ENCODE measurements at regions not wholly inside any gene's neighbourhood (a gene's known extent, or its start where the extent isn't known, plus 50 kb on each side); places are given as distances from the start of the nearest gene placed in this dataset.

GRCh38 chr1:14420686-14421085 is 177.8 kb upstream of the KAZN start:
- no peak for DNase-seq (ENCODE audit: low read depth, low spot score)
- Mint-ChIP-seq H3K4me3 (no peak overlapping the region), H3K4me1 (no peaks in the 10 kb centered on the region), H3K27ac (ENCODE audit: unreplicated experiment) (no peak overlapping the region), H3K9me3 (no peaks in the 10 kb centered on the region), H3K36me3 (ENCODE audit: low read depth) (no peaks in the 10 kb centered on the region), H3K27me3 (ENCODE audit: low read depth) (no peaks in the 10 kb centered on the region)
- no peak for TF ChIP-seq CTCF (conservative IDR thresholded peaks at IDR 0.05)

GRCh38 chr1:14421295-14421976 is 177.0 kb upstream of the KAZN start:
- no peaks in the 10 kb centered on the region for H3K4me1 Mint-ChIP-seq
- no peaks in the 10 kb centered on the region for H3K36me3 Mint-ChIP-seq (ENCODE audit: low read depth)
- DNase-seq (ENCODE audit: low read depth, low spot score) = no peak
- peak overlapping the region; percentile 75 for H3K27ac Mint-ChIP-seq (ENCODE audit: unreplicated experiment)
- no peaks in the 10 kb centered on the region for H3K27me3 Mint-ChIP-seq (ENCODE audit: low read depth)
- no peak for TF ChIP-seq CTCF (conservative IDR thresholded peaks at IDR 0.05)
- peaks cover 3% of the 10 kb centered on the region for H3K9me3 Mint-ChIP-seq
- no peak overlapping the region for H3K4me3 Mint-ChIP-seq

GRCh38 chr1:14421977-14422609 is 176.4 kb upstream of the KAZN start:
- Mint-ChIP-seq H3K9me3 (peaks cover 3% of the 10 kb centered on the region), H3K27ac (ENCODE audit: unreplicated experiment) (peak overlapping the region; percentile 75)

GRCh38 chr1:14424325-14425002 is 174.0 kb upstream of the KAZN start:
- Mint-ChIP-seq H3K36me3 (ENCODE audit: low read depth) (no peaks in the 10 kb centered on the region), H3K27ac (ENCODE audit: unreplicated experiment) (no peak overlapping the region), H3K9me3 (peaks cover 3% of the 10 kb centered on the region), H3K4me1 (no peaks in the 10 kb centered on the region), H3K27me3 (ENCODE audit: low read depth) (no peaks in the 10 kb centered on the region), H3K4me3 (no peak overlapping the region)
- no peak for DNase-seq (ENCODE audit: low read depth, low spot score)
- no peak for TF ChIP-seq CTCF (conservative IDR thresholded peaks at IDR 0.05)

More at GRCh38 chr1:14421977-14422609, 176.4 kb upstream of the KAZN start:
- no peaks in the 10 kb centered on the region for H3K27me3 Mint-ChIP-seq (ENCODE audit: low read depth)
- H3K4me3 Mint-ChIP-seq = no peak overlapping the region
- H3K4me1 Mint-ChIP-seq = no peaks in the 10 kb centered on the region
- no peak for TF ChIP-seq CTCF (conservative IDR thresholded peaks at IDR 0.05)
- no peaks in the 10 kb centered on the region for H3K36me3 Mint-ChIP-seq (ENCODE audit: low read depth)
- DNase-seq (ENCODE audit: low read depth, low spot score) = no peak

GRCh38 chr1:14426854-14427253 is 171.6 kb upstream of the KAZN start:
- Mint-ChIP-seq H3K36me3 (ENCODE audit: low read depth) (no peaks in the 10 kb centered on the region), H3K9me3 (peaks cover 3% of the 10 kb centered on the region), H3K27ac (ENCODE audit: unreplicated experiment) (no peak overlapping the region), H3K27me3 (ENCODE audit: low read depth) (no peaks in the 10 kb centered on the region), H3K4me3 (no peak overlapping the region), H3K4me1 (no peaks in the 10 kb centered on the region)
- no peak for TF ChIP-seq CTCF (conservative IDR thresholded peaks at IDR 0.05)
- DNase-seq (ENCODE audit: low read depth, low spot score) = no peak
